ENCODE measurements at regions not wholly inside any gene's neighbourhood (a gene's known extent, or its start where the extent isn't known, plus 50 kb on each side); places are given as distances from the start of the nearest gene placed in this dataset.

DNA sequence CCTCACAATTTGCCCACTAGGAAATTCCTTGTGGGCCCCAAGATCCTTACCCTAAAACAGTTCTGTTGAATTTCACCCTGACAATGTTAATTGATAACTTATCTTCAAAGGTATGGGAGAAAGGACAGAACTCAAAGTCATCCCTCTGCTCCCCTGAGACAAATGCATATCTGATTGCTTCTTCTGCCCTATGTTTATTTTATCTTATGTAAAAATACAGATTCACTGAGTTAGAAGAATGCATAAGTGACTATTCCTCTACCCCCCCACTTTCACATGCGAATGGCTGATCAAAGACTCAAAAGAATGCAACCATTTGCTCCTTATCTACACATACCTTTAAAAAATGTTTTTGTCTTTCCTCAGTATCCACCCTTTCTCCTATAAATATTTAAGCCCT, 235.7 kb upstream of the SEMA3C start:
- no peak for TF ChIP-seq RNF2 (IDR thresholded peaks at IDR 0.05; ENCODE audit: borderline replicate concordance, low read depth)
- no peak for TF ChIP-seq EP300 (IDR thresholded peaks at IDR 0.05)
- TF ChIP-seq MAZ (IDR thresholded peaks at IDR 0.05; ENCODE audit: borderline replicate concordance, low read depth, low read length): no peak
- TF ChIP-seq, protein P1, sequence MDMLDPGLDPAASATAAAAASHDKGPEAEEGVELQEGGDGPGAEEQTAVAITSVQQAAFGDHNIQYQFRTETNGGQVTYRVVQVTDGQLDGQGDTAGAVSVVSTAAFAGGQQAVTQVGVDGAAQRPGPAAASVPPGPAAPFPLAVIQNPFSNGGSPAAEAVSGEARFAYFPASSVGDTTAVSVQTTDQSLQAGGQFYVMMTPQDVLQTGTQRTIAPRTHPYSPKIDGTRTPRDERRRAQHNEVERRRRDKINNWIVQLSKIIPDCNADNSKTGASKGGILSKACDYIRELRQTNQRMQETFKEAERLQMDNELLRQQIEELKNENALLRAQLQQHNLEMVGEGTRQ (IDR thresholded peaks at IDR 0.05): no peak
- TF ChIP-seq CTCF (IDR thresholded peaks at IDR 0.05): no peak
- no peak for TF ChIP-seq HOXA7 (CRISPR knock-in tag; IDR thresholded peaks at IDR 0.05)
- TF ChIP-seq JUNB (IDR thresholded peaks at IDR 0.05): no peak
- no peak for TF ChIP-seq EHMT2 (IDR thresholded peaks at IDR 0.05; ENCODE audit: low read depth)
- no peak for TF ChIP-seq RAD21 (conservative IDR thresholded peaks at IDR 0.05 in 1 of 2, IDR thresholded peaks at IDR 0.05 in 1 of 2)
- TF ChIP-seq REST (IDR thresholded peaks at IDR 0.05): no peak
